ENCODE measurements at regions not wholly inside any gene's neighbourhood (a gene's known extent, or its start where the extent isn't known, plus 50 kb on each side); places are given as distances from the start of the nearest gene placed in this dataset.

- TF ChIP-seq, protein P1, sequence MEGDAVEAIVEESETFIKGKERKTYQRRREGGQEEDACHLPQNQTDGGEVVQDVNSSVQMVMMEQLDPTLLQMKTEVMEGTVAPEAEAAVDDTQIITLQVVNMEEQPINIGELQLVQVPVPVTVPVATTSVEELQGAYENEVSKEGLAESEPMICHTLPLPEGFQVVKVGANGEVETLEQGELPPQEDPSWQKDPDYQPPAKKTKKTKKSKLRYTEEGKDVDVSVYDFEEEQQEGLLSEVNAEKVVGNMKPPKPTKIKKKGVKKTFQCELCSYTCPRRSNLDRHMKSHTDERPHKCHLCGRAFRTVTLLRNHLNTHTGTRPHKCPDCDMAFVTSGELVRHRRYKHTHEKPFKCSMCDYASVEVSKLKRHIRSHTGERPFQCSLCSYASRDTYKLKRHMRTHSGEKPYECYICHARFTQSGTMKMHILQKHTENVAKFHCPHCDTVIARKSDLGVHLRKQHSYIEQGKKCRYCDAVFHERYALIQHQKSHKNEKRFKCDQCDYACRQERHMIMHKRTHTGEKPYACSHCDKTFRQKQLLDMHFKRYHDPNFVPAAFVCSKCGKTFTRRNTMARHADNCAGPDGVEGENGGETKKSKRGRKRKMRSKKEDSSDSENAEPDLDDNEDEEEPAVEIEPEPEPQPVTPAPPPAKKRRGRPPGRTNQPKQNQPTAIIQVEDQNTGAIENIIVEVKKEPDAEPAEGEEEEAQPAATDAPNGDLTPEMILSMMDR (IDR thresholded peaks at IDR 0.05; ENCODE audit: insufficient read depth, low read length), result no peak
- TF ChIP-seq POLR2AphosphoS5 (IDR thresholded peaks at IDR 0.05; ENCODE audit: low read depth), result no peak
These were observed 469.0 kb upstream of the STEAP1 start for GRCh38 chr7:89685287-89685686.
